GM18858 (cell line): ENCODE measurements at regions not wholly inside any gene's neighbourhood (a gene's known extent, or its start where the extent isn't known, plus 50 kb on each side); places are given as distances from the start of the nearest gene placed in this dataset.
"Not testable (repeated sequence)": the region's sequence is repeated elsewhere in the genome, so short reads cannot be mapped to it uniquely, and the experiment has no call there.

ENCODE experiments used
- ATAC-seq: cut with Tn5 transposase; IDR thresholded peaks from one replicate; pipeline ENCODE4 v1.9.1; 2021; ENCODE audit not compliant: unreplicated experiment

- ATAC-seq: no peak
These were observed 384.2 kb downstream of the SLITRK1 start for GRCh38 chr13:83498045-83498444.

GRCh38 chr13:83496501-83496900 is 385.8 kb downstream of the SLITRK1 start:
- ATAC-seq: no peak

GRCh38 chr13:83485101-83485500 is 397.2 kb downstream of the SLITRK1 start:
- no peak for ATAC-seq

GRCh38 chr13:83471011-83471410 is 411.3 kb downstream of the SLITRK1 start:
- no peak for ATAC-seq

GRCh38 chr13:83470133-83470797 is 412.0 kb downstream of the SLITRK1 start:
- ATAC-seq: no peak

- ATAC-seq: no peak
These were observed 428.6 kb downstream of the SLITRK1 start for GRCh38 chr13:83453723-83454122.

GRCh38 chr13:83453300-83453699 is 429.0 kb downstream of the SLITRK1 start:
- no peak for ATAC-seq

- no peak for ATAC-seq
These were observed 429.9 kb downstream of the SLITRK1 start for GRCh38 chr13:83452292-83452950.

GRCh38 chr13:83450591-83450990 is 431.7 kb downstream of the SLITRK1 start:
- ATAC-seq: no peak

- no peak for ATAC-seq
These were observed 432.4 kb downstream of the SLITRK1 start for GRCh38 chr13:83449668-83450395.

GRCh38 chr13:83440465-83440864 is 441.8 kb downstream of the SLITRK1 start:
- ATAC-seq: no peak

- not testable (repeated sequence) for ATAC-seq
These were observed 442.8 kb downstream of the SLITRK1 start for GRCh38 chr13:83439464-83439863.

- no peak for ATAC-seq
These were observed 458.4 kb downstream of the SLITRK1 start for GRCh38 chr13:83423861-83424260.

- no peak for ATAC-seq
These were observed 458.9 kb downstream of the SLITRK1 start for GRCh38 chr13:83423381-83423780.

GRCh38 chr13:83414393-83414792 is 467.9 kb downstream of the SLITRK1 start:
- no peak for ATAC-seq

- ATAC-seq: no peak
These were observed 495.7 kb downstream of the SLITRK1 start for GRCh38 chr13:83386609-83387008.

GRCh38 chr13:83378908-83379307 is 503.4 kb downstream of the SLITRK1 start:
- ATAC-seq: no peak

- ATAC-seq: no peak
These were observed 504.8 kb downstream of the SLITRK1 start for GRCh38 chr13:83377491-83377890.

- no peak for ATAC-seq
These were observed 509.5 kb downstream of the SLITRK1 start for GRCh38 chr13:83372786-83373185.

GRCh38 chr13:83365723-83366122 is 516.6 kb downstream of the SLITRK1 start:
- no peak for ATAC-seq

GRCh38 chr13:83355041-83355440 is 527.2 kb downstream of the SLITRK1 start:
- ATAC-seq: no peak

- no peak for ATAC-seq
These were observed 529.9 kb downstream of the SLITRK1 start for GRCh38 chr13:83352391-83352790.
